Smooth muscle cell (in vitro differentiated cells): ENCODE measurements at regions not wholly inside any gene's neighbourhood (a gene's known extent, or its start where the extent isn't known, plus 50 kb on each side); places are given as distances from the start of the nearest gene placed in this dataset.

ENCODE experiments used
- DNase-seq: peaks from one replicate; lab custom pipeline; 2025; ENCODE audit not compliant: unreplicated experiment; lab: John Stamatoyannopoulos, UW
- H2AFZ ChIP-seq: fragments of 200-600 bp; sonication (generic); 2 replicates; pipeline ENCODE4 v1.6.0; 2016; ENCODE audit warnings: antibody characterized with exemption, low read depth, mild to moderate bottlenecking
- H3F3A ChIP-seq: fragments of 200-600 bp; sonication (generic); 2 replicates; pipeline ENCODE4 v1.6.0; 2017; ENCODE audit warnings: antibody characterized with exemption, low read depth
- H3K27ac ChIP-seq: fragments of 200-600 bp; sonication (generic); 2 replicates; pipeline ENCODE4 v1.5.1; 2016; ENCODE audit warnings: low read depth, mild to moderate bottlenecking
- H3K27me3 ChIP-seq: fragments of 200-600 bp; sonication (generic); 2 replicates; pipeline ENCODE4 v1.6.1; 2016; ENCODE audit warnings: low read depth, mild to moderate bottlenecking
- H3K36me3 ChIP-seq: fragments of 200-600 bp; sonication (generic); 2 replicates; pipeline ENCODE4 v1.5.1; 2016; ENCODE audit warnings: low read depth
- H3K4me1 ChIP-seq: fragments of 200-600 bp; sonication (generic); 2 replicates; pipeline ENCODE4 v1.5.1; 2016; ENCODE audit warnings: low read depth
- H3K4me2 ChIP-seq: fragments of 200-600 bp; sonication (generic); 2 replicates; pipeline ENCODE4 v1.6.0; 2016; ENCODE audit warnings: mild to moderate bottlenecking
- H3K4me3 ChIP-seq: fragments of 200-600 bp; sonication (generic); 2 replicates; pipeline ENCODE4 v1.5.1; 2016; ENCODE audit warnings: mild to moderate bottlenecking
- H3K79me2 ChIP-seq: fragments of 200-600 bp; sonication (generic); 2 replicates; pipeline ENCODE4 v1.6.0; 2016; ENCODE audit warnings: low read depth, mild to moderate bottlenecking
- H3K9ac ChIP-seq: fragments of 200-600 bp; sonication (generic); 2 replicates; pipeline ENCODE4 v1.6.0; 2016; ENCODE audit warnings: low read depth
- H3K9me3 ChIP-seq: fragments of 200-600 bp; sonication (generic); replicated peaks from 2 replicates; pipeline ENCODE4 v1.5.1; 2016; ENCODE audit warnings: low read depth
- H4K20me1 ChIP-seq: fragments of 200-600 bp; sonication (generic); 2 replicates; pipeline ENCODE4 v1.6.0; 2016; ENCODE audit warnings: low read depth
- CTCF ChIP-seq: fragments of 200-600 bp; sonication (generic); IDR thresholded peaks from 2 replicates; pipeline ENCODE4 v1.5.1; 2017; ENCODE audit warnings: borderline replicate concordance, mild to moderate bottlenecking, antibody characterized with exemption; ENCODE audit not compliant: insufficient read depth, poor library complexity, severe bottlenecking
- WGBS: methylation state at CpG from one replicate; pipeline ENCODE4 v1.1.7; 2016; ENCODE audit warnings: low lambda C conversion rate; 5-methylcytosine and 5-hydroxymethylcytosine counted together

GRCh38 chr2:17104454-17104853, 413.8 kb downstream of the RAD51AP2 start:
- Histone ChIP-seq H2AFZ (no peak overlapping the region), H3K4me2 (peak overlapping the region; percentile 34), H3K79me2 (no peaks in the 10 kb centered on the region), H3K9ac (no peak overlapping the region), H3F3A (no peaks in the 10 kb centered on the region), H3K36me3 (no peaks in the 10 kb centered on the region), H3K4me1 (peaks cover 6% of the 10 kb centered on the region), H3K27ac (peak overlapping the region; percentile 66), H3K27me3 (no peaks in the 10 kb centered on the region), H4K20me1 (no peaks in the 10 kb centered on the region), H3K4me3 (no peak overlapping the region), H3K9me3 (no peaks in the 10 kb centered on the region)
- no peak for DNase-seq
- no peak for TF ChIP-seq CTCF

DNA sequence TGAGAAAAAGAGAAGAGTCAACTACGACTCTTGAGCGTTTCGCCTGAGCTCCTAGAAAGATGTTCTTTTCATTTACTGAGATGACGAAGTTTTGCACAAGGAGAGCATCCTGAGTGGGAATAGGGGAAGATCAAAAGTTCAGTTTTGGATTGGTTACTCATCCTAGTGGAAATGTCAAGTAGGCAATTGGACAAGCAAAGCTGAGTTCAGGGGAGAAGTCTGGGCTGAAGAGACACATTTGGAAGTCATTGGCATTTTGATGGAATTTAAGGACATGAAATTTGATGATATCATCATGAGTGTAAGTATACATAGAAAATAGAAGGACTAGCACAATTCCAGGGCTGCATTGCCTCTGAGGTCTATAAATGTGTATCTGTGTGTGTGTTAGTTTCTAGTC, 416.6 kb downstream of the RAD51AP2 start:
- Histone ChIP-seq H3K79me2 (no peaks in the 10 kb centered on the region), H3K9me3 (no peaks in the 10 kb centered on the region), H3K27ac (no peak overlapping the region), H3K4me2 (no peak overlapping the region), H4K20me1 (no peaks in the 10 kb centered on the region), H3K36me3 (no peaks in the 10 kb centered on the region), H3K27me3 (no peaks in the 10 kb centered on the region), H3F3A (no peaks in the 10 kb centered on the region), H3K9ac (no peak overlapping the region), H2AFZ (no peak overlapping the region), H3K4me1 (peaks cover 6% of the 10 kb centered on the region), H3K4me3 (no peak overlapping the region)
- DNase-seq, result no peak
- 95% methylated on average over 4 of the region's 4 CpGs for WGBS
- no peak for TF ChIP-seq CTCF

- Histone ChIP-seq H3K27me3 (no peaks in the 10 kb centered on the region), H3K79me2 (no peaks in the 10 kb centered on the region), H3F3A (no peaks in the 10 kb centered on the region), H3K9ac (no peak overlapping the region), H3K9me3 (no peaks in the 10 kb centered on the region), H2AFZ (no peak overlapping the region), H3K27ac (no peak overlapping the region), H3K4me2 (no peak overlapping the region), H4K20me1 (no peaks in the 10 kb centered on the region), H3K36me3 (no peaks in the 10 kb centered on the region), H3K4me3 (no peak overlapping the region), H3K4me1 (peaks cover 6% of the 10 kb centered on the region)
- no peak for TF ChIP-seq CTCF
- no peak for DNase-seq
- 46% methylated on average over 1 of the region's 1 CpG for WGBS
These were observed 417.1 kb downstream of the RAD51AP2 start for GRCh38 chr2:17101091-17101490.

DNA sequence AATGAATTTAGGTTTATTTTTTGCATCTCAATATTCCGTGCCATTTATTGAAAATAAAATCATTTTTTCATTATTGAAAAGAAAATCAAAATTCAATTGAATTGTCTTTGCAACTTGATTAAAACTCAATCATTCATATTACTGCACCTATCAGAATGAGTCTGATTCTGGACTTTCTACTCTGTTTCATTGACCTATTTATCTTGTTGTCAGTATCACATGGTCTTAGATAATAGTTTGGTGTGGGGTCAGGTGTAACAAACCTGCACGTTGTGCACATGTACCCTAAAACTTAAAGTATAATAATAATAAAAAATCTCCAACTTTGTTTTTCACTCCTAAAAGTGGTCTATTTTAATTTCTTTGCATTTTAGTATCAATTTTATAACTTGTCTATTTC, 422.9 kb downstream of the RAD51AP2 start:
- DNase-seq, result no peak
- no peak for TF ChIP-seq CTCF
- no peak overlapping the region for H2AFZ ChIP-seq
- no peaks in the 10 kb centered on the region for H3K4me1 ChIP-seq
- no peaks in the 10 kb centered on the region for H3K9me3 ChIP-seq
- H3K27me3 ChIP-seq, result no peaks in the 10 kb centered on the region
- H3K27ac ChIP-seq, result no peak overlapping the region
- no peak overlapping the region for H3K9ac ChIP-seq
- no peaks in the 10 kb centered on the region for H3F3A ChIP-seq
- WGBS, result 89% methylated on average over 2 of the region's 2 CpGs
- no peaks in the 10 kb centered on the region for H3K36me3 ChIP-seq
- no peak overlapping the region for H3K4me3 ChIP-seq
- no peaks in the 10 kb centered on the region for H3K79me2 ChIP-seq
- H3K4me2 ChIP-seq, result no peak overlapping the region
- no peaks in the 10 kb centered on the region for H4K20me1 ChIP-seq
